ENCODE measurements at regions not wholly inside any gene's neighbourhood (a gene's known extent, or its start where the extent isn't known, plus 50 kb on each side); places are given as distances from the start of the nearest gene placed in this dataset.

DNA sequence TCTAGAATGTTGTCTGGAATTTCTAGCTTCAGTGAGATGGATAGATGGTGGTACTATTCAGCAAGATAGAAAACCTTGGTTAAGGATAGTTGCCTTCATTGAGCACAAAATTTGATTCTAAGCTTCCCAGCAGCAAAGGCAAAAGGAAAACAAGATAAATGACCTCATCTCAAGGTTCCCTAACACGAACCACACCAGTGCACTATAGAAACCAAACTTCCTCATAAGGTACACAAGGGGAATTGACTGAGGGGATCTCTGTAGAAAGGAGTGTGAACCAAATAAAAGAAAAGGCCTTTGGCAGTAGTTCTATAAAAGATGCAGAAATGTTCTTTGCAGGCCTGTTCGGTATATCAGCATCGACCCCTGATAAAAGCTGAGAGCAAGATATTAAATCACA is 288.9 kb downstream of the SHQ1 start:
- Mint-ChIP-seq H3K4me3 (no peak overlapping the region), H3K4me1 (ENCODE audit: low read depth) (no peaks in the 10 kb centered on the region), H3K27ac (no peak overlapping the region), H3K27me3 (ENCODE audit: insufficient read depth) (no peaks in the 10 kb centered on the region), H3K9me3 (peaks cover 20% of the 10 kb centered on the region), H3K36me3 (ENCODE audit: low read depth) (peaks cover 4% of the 10 kb centered on the region)
- intact Hi-C loops (cut with micrococcal nuclease), result no loop called here
- DNase-seq (ENCODE audit: low spot score), result no peak

- Mint-ChIP-seq H3K4me3 (no peak overlapping the region), H3K36me3 (ENCODE audit: low read depth) (peaks cover 4% of the 10 kb centered on the region), H3K4me1 (ENCODE audit: low read depth) (no peaks in the 10 kb centered on the region), H3K9me3 (peaks cover 20% of the 10 kb centered on the region), H3K27ac (no peak overlapping the region), H3K27me3 (ENCODE audit: insufficient read depth) (no peaks in the 10 kb centered on the region)
- no peak for DNase-seq (ENCODE audit: low spot score)
- intact Hi-C loops (cut with micrococcal nuclease), result no loop called here
These were observed 290.2 kb downstream of the SHQ1 start for GRCh38 chr3:72558001-72558400.

GRCh38 chr3:72555714-72556113 is 292.5 kb downstream of the SHQ1 start:
- Mint-ChIP-seq H3K27ac (no peak overlapping the region), H3K9me3 (peaks cover 15% of the 10 kb centered on the region)

DNA sequence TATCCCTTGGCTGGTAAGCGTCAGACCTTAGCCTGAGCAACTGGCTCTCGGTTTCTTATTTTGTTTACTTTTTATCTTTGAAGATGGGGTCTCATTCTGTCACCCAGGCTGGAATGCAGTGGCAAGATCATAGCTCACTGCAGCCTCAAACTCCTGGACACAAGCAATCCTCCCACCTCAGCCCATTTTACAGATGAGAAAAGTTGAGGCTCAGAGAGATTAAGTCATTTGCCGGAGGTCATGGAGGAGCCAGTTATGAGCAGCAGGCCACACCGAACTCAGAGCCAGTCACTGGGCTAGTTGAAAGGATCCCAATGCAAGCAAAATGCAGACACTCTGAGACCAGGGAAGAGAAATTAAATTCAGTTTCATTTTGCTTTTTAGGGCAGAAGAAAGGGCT is 293.6 kb downstream of the SHQ1 start:
- peaks cover 15% of the 10 kb centered on the region for H3K9me3 Mint-ChIP-seq
- no peak overlapping the region for H3K27ac Mint-ChIP-seq
- peaks cover 15% of the 10 kb centered on the region for H3K4me1 Mint-ChIP-seq (ENCODE audit: low read depth)
- peaks cover 2% of the 10 kb centered on the region for H3K36me3 Mint-ChIP-seq (ENCODE audit: low read depth)
- H3K4me3 Mint-ChIP-seq, result no peak overlapping the region
- intact Hi-C loops (cut with micrococcal nuclease), result no loop called here
- DNase-seq (ENCODE audit: low spot score), result no peak
- no peaks in the 10 kb centered on the region for H3K27me3 Mint-ChIP-seq (ENCODE audit: insufficient read depth)

More at GRCh38 chr3:72555714-72556113, 292.5 kb downstream of the SHQ1 start:
- Mint-ChIP-seq H3K4me3 (no peak overlapping the region), H3K4me1 (ENCODE audit: low read depth) (peaks cover 4% of the 10 kb centered on the region), H3K36me3 (ENCODE audit: low read depth) (peaks cover 2% of the 10 kb centered on the region), H3K27me3 (ENCODE audit: insufficient read depth) (no peaks in the 10 kb centered on the region)
- DNase-seq (ENCODE audit: low spot score), result no peak
- intact Hi-C loops (cut with micrococcal nuclease), result no loop called here

- H3K36me3 Mint-ChIP-seq (ENCODE audit: low read depth), result peaks cover 4% of the 10 kb centered on the region
- no peak overlapping the region for H3K27ac Mint-ChIP-seq
- peaks cover 11% of the 10 kb centered on the region for H3K9me3 Mint-ChIP-seq
- DNase-seq (ENCODE audit: low spot score), result no peak
- intact Hi-C loops (cut with micrococcal nuclease), result no loop called here
- no peaks in the 10 kb centered on the region for H3K27me3 Mint-ChIP-seq (ENCODE audit: insufficient read depth)
- H3K4me1 Mint-ChIP-seq (ENCODE audit: low read depth), result peaks cover 28% of the 10 kb centered on the region
- no peak overlapping the region for H3K4me3 Mint-ChIP-seq
These were observed 294.9 kb downstream of the SHQ1 start for GRCh38 chr3:72553298-72553697.

- Mint-ChIP-seq H3K4me1 (ENCODE audit: low read depth) (peaks cover 28% of the 10 kb centered on the region), H3K4me3 (no peak overlapping the region), H3K36me3 (ENCODE audit: low read depth) (peaks cover 3% of the 10 kb centered on the region), H3K27me3 (ENCODE audit: insufficient read depth) (no peaks in the 10 kb centered on the region), H3K9me3 (peaks cover 2% of the 10 kb centered on the region), H3K27ac (peak overlapping the region; percentile 90)
- intact Hi-C loops (cut with micrococcal nuclease), result no loop called here
- no peak for DNase-seq (ENCODE audit: low spot score)
These were observed 297.5 kb downstream of the SHQ1 start for GRCh38 chr3:72550582-72551262.

DNA sequence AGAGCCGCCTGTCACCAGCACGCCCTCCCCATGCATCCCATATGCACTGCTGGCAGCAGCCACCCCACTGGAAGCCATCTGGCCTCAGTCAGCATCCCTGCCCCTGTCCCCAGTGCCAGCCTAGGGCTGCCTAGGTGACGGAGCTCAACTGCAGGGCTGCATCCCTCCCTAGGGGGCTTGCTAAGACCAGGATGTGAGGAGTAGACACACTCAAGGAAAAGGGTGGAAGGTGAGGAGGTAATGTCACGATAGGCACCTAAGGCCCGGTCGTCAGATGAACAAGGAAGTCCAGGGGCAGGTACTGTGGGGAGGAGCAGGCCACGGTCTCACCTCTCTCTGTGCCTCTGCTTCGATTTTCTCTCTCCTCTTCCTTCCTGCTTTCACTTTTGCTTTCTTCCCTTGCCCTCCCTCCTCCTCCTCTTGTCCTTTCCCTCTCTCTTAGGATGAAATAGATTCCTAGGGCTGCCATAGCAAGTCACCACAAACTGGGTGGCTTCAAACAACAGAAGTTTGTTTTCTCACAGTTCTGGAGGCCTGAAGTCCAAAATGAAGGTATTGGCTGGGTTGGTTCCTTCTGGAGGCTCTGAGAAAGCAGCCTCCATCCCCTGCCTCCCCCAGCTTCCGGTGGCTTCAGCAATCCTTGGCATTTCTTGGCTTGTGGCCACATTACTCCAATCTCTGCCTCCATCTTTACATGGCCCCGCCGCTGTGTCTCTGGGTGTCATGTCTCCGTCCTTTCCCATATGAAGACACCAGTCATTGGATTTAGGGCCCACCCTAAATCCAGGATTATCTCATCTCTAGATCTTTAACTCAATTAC is 298.3 kb downstream of the SHQ1 start:
- Mint-ChIP-seq H3K4me1 (ENCODE audit: low read depth) (peaks cover 28% of the 10 kb centered on the region), H3K4me3 (peak overlapping the region; percentile 81), H3K9me3 (no peaks in the 10 kb centered on the region), H3K27me3 (ENCODE audit: insufficient read depth) (no peaks in the 10 kb centered on the region), H3K27ac (peak overlapping the region; percentile 90), H3K36me3 (ENCODE audit: low read depth) (peaks cover 3% of the 10 kb centered on the region)
- intact Hi-C loops (cut with micrococcal nuclease), result no loop called here
- DNase-seq (ENCODE audit: low spot score), result peak; percentile 11

GRCh38 chr3:72548981-72549380 is 299.3 kb downstream of the SHQ1 start:
- no peak overlapping the region for H3K4me3 Mint-ChIP-seq
- no peak for DNase-seq (ENCODE audit: low spot score)
- H3K27ac Mint-ChIP-seq, result no peak overlapping the region
- no peaks in the 10 kb centered on the region for H3K27me3 Mint-ChIP-seq (ENCODE audit: insufficient read depth)
- H3K4me1 Mint-ChIP-seq (ENCODE audit: low read depth), result peaks cover 28% of the 10 kb centered on the region
- H3K9me3 Mint-ChIP-seq, result no peaks in the 10 kb centered on the region
- intact Hi-C loops (cut with micrococcal nuclease), result no loop called here
- H3K36me3 Mint-ChIP-seq (ENCODE audit: low read depth), result peaks cover 3% of the 10 kb centered on the region

DNA sequence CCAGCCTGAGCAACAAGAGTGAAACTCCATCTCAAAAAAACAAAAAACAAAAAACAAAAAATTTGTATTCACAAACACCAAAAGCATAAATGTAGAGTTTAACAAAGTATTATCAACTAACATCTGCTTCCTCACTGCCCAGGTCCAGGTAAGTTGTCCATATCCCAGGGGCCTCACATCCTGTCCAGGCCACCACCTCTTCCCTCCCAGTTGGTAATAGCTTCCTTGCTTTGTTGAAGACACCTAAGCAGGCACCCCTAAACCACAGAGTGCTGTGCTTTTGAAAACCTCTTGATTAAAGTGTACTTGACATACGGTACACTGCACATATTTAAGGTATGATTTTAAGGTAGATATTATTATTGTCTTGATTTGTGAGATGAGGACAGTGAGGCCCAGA is 299.8 kb downstream of the SHQ1 start:
- intact Hi-C loops (cut with micrococcal nuclease), result no loop called here
- Mint-ChIP-seq H3K27ac (no peak overlapping the region), H3K4me3 (no peak overlapping the region), H3K36me3 (ENCODE audit: low read depth) (peaks cover 3% of the 10 kb centered on the region), H3K27me3 (ENCODE audit: insufficient read depth) (no peaks in the 10 kb centered on the region), H3K9me3 (no peaks in the 10 kb centered on the region), H3K4me1 (ENCODE audit: low read depth) (peaks cover 28% of the 10 kb centered on the region)
- DNase-seq (ENCODE audit: low spot score), result no peak

- Mint-ChIP-seq H3K4me1 (ENCODE audit: low read depth) (peaks cover 36% of the 10 kb centered on the region), H3K9me3 (no peaks in the 10 kb centered on the region), H3K4me3 (no peak overlapping the region), H3K27me3 (ENCODE audit: insufficient read depth) (no peaks in the 10 kb centered on the region), H3K27ac (no peak overlapping the region), H3K36me3 (ENCODE audit: low read depth) (peaks cover 3% of the 10 kb centered on the region)
- intact Hi-C loops (cut with micrococcal nuclease), result no loop called here
- no peak for DNase-seq (ENCODE audit: low spot score)
These were observed 301.1 kb downstream of the SHQ1 start for GRCh38 chr3:72547183-72547582.

DNA sequence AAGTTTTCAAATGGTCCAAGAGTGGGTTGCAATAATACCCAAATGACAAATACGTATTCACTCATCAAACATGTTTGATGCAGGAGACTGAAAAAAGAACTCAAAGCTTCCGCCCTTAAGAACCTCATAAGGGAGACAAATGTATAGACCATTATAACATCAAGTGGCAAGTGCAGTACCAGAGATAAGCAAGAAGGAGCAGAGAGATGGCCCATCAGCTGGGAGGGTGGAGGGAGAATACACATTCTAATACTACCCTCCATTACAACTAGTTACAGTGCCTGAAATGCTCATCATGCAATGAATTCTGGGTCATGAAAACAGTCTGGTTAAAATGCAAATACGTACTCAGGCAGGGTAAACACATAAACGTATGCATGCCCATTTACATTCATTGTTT is 304.0 kb downstream of the SHQ1 start:
- Mint-ChIP-seq H3K4me3 (no peak overlapping the region), H3K9me3 (peaks cover 5% of the 10 kb centered on the region), H3K27ac (no peak overlapping the region), H3K4me1 (ENCODE audit: low read depth) (peaks cover 22% of the 10 kb centered on the region), H3K27me3 (ENCODE audit: insufficient read depth) (peaks cover 3% of the 10 kb centered on the region), H3K36me3 (ENCODE audit: low read depth) (peaks cover 3% of the 10 kb centered on the region)
- DNase-seq (ENCODE audit: low spot score), result no peak
- intact Hi-C loops (cut with micrococcal nuclease), result no loop called here

DNA sequence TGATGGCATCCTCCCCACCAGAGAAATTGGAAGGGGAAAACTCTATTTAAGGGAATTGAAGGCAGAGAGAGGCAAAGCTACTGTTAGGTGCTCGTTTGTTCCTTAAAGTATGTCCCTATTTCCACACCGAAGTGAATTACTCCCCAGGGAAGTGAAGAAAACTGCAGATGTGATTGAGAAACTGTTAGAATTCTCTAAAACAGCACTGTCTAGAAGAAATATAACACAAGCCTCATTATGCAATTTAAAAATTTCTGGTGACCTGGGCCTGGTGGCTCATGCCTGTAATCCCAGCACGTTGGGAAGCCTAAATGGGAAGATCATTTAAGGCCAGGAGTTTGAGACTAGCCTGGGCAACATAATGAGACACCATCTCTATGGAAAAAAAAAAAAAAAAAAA is 305.0 kb downstream of the SHQ1 start:
- Mint-ChIP-seq H3K4me1 (ENCODE audit: low read depth) (peaks cover 16% of the 10 kb centered on the region), H3K9me3 (peaks cover 5% of the 10 kb centered on the region), H3K27me3 (ENCODE audit: insufficient read depth) (peaks cover 3% of the 10 kb centered on the region), H3K27ac (no peak overlapping the region), H3K4me3 (no peak overlapping the region), H3K36me3 (ENCODE audit: low read depth) (peaks cover 2% of the 10 kb centered on the region)
- no peak for DNase-seq (ENCODE audit: low spot score)
- intact Hi-C loops (cut with micrococcal nuclease), result no loop called here

DNA sequence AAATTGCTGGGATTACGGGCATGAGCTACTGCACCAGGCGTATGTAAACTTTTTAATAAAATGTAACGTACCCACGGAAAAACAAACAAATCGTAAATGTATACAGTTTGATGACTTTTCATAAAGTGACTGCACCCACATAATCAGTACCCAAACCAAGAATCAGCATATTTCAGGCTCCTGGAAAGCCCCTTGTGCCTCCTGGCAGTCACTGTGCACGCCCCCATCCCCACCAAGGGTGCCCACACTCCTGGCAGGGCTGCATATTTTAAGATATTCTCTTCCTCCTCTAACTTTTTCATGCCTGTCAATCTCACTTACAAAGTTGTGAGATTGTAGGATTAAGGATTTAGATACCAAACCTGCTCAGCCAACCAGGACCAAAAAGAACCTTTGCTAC is 305.5 kb downstream of the SHQ1 start:
- H3K4me1 Mint-ChIP-seq (ENCODE audit: low read depth), result peaks cover 21% of the 10 kb centered on the region
- intact Hi-C loops (cut with micrococcal nuclease), result no loop called here
- no peak overlapping the region for H3K27ac Mint-ChIP-seq
- DNase-seq (ENCODE audit: low spot score), result no peak
- peaks cover 5% of the 10 kb centered on the region for H3K9me3 Mint-ChIP-seq
- no peak overlapping the region for H3K4me3 Mint-ChIP-seq
- H3K36me3 Mint-ChIP-seq (ENCODE audit: low read depth), result peaks cover under 1% of the 10 kb centered on the region
- peaks cover 3% of the 10 kb centered on the region for H3K27me3 Mint-ChIP-seq (ENCODE audit: insufficient read depth)

Measured in activated T-helper 1 cell treated with anti-CD3 and anti-CD28 coated beads, Interleukin-12 subunit alpha, Interleukin-12 subunit beta, Interleukin-2, Interleukin-4 antibody, amounts not matched to agents 30 ng/mL and 10 ng/mL and 1 ng/mL, durations not matched to agents 14 hours and 24 hours and 36 hours (primary cell).